Activated naive CD4-positive, alpha-beta T cell treated with anti-CD3 and anti-CD28 coated beads, Interleukin-2, amount 10 ng/mL, durations not matched to agents 7 days and 5 days (primary cell): ENCODE measurements at regions not wholly inside any gene's neighbourhood (a gene's known extent, or its start where the extent isn't known, plus 50 kb on each side); places are given as distances from the start of the nearest gene placed in this dataset.
A peak's percentile ranks its signal among the peaks of the same experiment; 100 is the strongest.

ENCODE experiments used
- CTCF ChIA-PET: fragments of 350-600 bp; sonication (Branson Sonifier 250); formaldehyde crosslinking; loops from one replicate; lab custom pipeline; 2021; ENCODE audit warnings: antibody characterized with exemption; lab: Charles Lee
- DNase-seq: peaks from one replicate; pipeline ENCODE4 v3.0.0-alpha.2; 2020
- H3K27ac Mint-ChIP-seq: one replicate; pipeline ENCODE4 v1.8.0; 2021; ENCODE audit warnings: mild to moderate bottlenecking, moderate library complexity, mixed read lengths
- H3K27me3 Mint-ChIP-seq: one replicate; pipeline ENCODE4 v1.8.0; 2021; ENCODE audit warnings: mild to moderate bottlenecking, mixed read lengths
- H3K36me3 Mint-ChIP-seq: one replicate; pipeline ENCODE4 v1.8.0; 2021; ENCODE audit warnings: mixed read lengths
- H3K4me1 Mint-ChIP-seq: one replicate; pipeline ENCODE4 v1.8.0; 2021; ENCODE audit warnings: mixed read lengths
- H3K4me3 Mint-ChIP-seq: one replicate; pipeline ENCODE4 v1.8.0; 2021; ENCODE audit warnings: mild to moderate bottlenecking, moderate library complexity, mixed read lengths
- H3K9me3 Mint-ChIP-seq: one replicate; pipeline ENCODE4 v1.8.0; 2021; ENCODE audit warnings: mixed read lengths

- no peaks in the 10 kb centered on the region for H3K4me1 Mint-ChIP-seq
- DNase-seq = no peak
- no peaks in the 10 kb centered on the region for H3K36me3 Mint-ChIP-seq
- no peak overlapping the region for H3K4me3 Mint-ChIP-seq
- no peaks in the 10 kb centered on the region for H3K9me3 Mint-ChIP-seq
- CTCF ChIA-PET = no interaction called here
- no peak overlapping the region for H3K27ac Mint-ChIP-seq
- peaks cover 29% of the 10 kb centered on the region for H3K27me3 Mint-ChIP-seq
Observed at GRCh38 chr15:77859491-77860060, 217.9 kb downstream of the TBC1D2B start.

GRCh38 chr15:77858792-77859490 lies 218.6 kb downstream of the TBC1D2B start:
- Mint-ChIP-seq H3K9me3 (no peaks in the 10 kb centered on the region), H3K4me3 (no peak overlapping the region), H3K4me1 (no peaks in the 10 kb centered on the region), H3K36me3 (no peaks in the 10 kb centered on the region), H3K27ac (no peak overlapping the region), H3K27me3 (peaks cover 26% of the 10 kb centered on the region)
- CTCF ChIA-PET = no interaction called here
- DNase-seq = no peak

- Mint-ChIP-seq H3K4me1 (no peaks in the 10 kb centered on the region), H3K4me3 (no peak overlapping the region), H3K27ac (no peak overlapping the region), H3K9me3 (no peaks in the 10 kb centered on the region), H3K27me3 (peaks cover 33% of the 10 kb centered on the region), H3K36me3 (no peaks in the 10 kb centered on the region)
- no peak for DNase-seq
- CTCF ChIA-PET = interaction anchor here (0.7 kb wide), 1 partner anchor 16 kb away, joined by 3 read pairs; no protein-coding TSS in a partner anchor
Observed at GRCh38 chr15:77857419-77857818, 220.1 kb downstream of the TBC1D2B start.

GRCh38 chr15:77856705-77857346 lies 220.7 kb downstream of the TBC1D2B start:
- Mint-ChIP-seq H3K27me3 (peaks cover 38% of the 10 kb centered on the region), H3K27ac (no peak overlapping the region), H3K9me3 (no peaks in the 10 kb centered on the region), H3K4me3 (no peak overlapping the region), H3K36me3 (no peaks in the 10 kb centered on the region), H3K4me1 (no peaks in the 10 kb centered on the region)
- CTCF ChIA-PET = no interaction called here
- DNase-seq = peak; percentile 0

GRCh38 chr15:77855871-77856270 lies 221.6 kb downstream of the TBC1D2B start:
- peaks cover 48% of the 10 kb centered on the region for H3K27me3 Mint-ChIP-seq
- peak; percentile 5 for DNase-seq
- no peaks in the 10 kb centered on the region for H3K9me3 Mint-ChIP-seq
- no peak overlapping the region for H3K27ac Mint-ChIP-seq
- no peaks in the 10 kb centered on the region for H3K36me3 Mint-ChIP-seq
- H3K4me3 Mint-ChIP-seq = no peak overlapping the region
- CTCF ChIA-PET = no interaction called here
- H3K4me1 Mint-ChIP-seq = no peaks in the 10 kb centered on the region

- H3K9me3 Mint-ChIP-seq = peaks cover 3% of the 10 kb centered on the region
- DNase-seq = peak; percentile 11
- peaks cover 54% of the 10 kb centered on the region for H3K27me3 Mint-ChIP-seq
- no peaks in the 10 kb centered on the region for H3K4me1 Mint-ChIP-seq
- no peak overlapping the region for H3K27ac Mint-ChIP-seq
- H3K4me3 Mint-ChIP-seq = no peak overlapping the region
- H3K36me3 Mint-ChIP-seq = no peaks in the 10 kb centered on the region
- CTCF ChIA-PET = interaction anchor here (0.9 kb wide), 1 partner anchor 72 kb away, joined by 3 read pairs; no protein-coding TSS in a partner anchor
Observed at GRCh38 chr15:77854980-77855379, 222.3 kb upstream of the LINGO1 start.

GRCh38 chr15:77853910-77854309 lies 221.2 kb upstream of the LINGO1 start:
- H3K4me1 Mint-ChIP-seq = no peaks in the 10 kb centered on the region
- H3K9me3 Mint-ChIP-seq = peaks cover 4% of the 10 kb centered on the region
- peaks cover 54% of the 10 kb centered on the region for H3K27me3 Mint-ChIP-seq
- peak; percentile 2 for DNase-seq
- CTCF ChIA-PET = no interaction called here
- H3K27ac Mint-ChIP-seq = no peak overlapping the region
- H3K36me3 Mint-ChIP-seq = no peaks in the 10 kb centered on the region
- no peak overlapping the region for H3K4me3 Mint-ChIP-seq

- DNase-seq = peak; percentile 10
- peaks cover 4% of the 10 kb centered on the region for H3K9me3 Mint-ChIP-seq
- no peak overlapping the region for H3K27ac Mint-ChIP-seq
- no peak overlapping the region for H3K4me3 Mint-ChIP-seq
- CTCF ChIA-PET = no interaction called here
- H3K36me3 Mint-ChIP-seq = no peaks in the 10 kb centered on the region
- no peaks in the 10 kb centered on the region for H3K4me1 Mint-ChIP-seq
- peaks cover 61% of the 10 kb centered on the region for H3K27me3 Mint-ChIP-seq
Observed at GRCh38 chr15:77853008-77853328, 220.3 kb upstream of the LINGO1 start.

GRCh38 chr15:77852241-77853007 lies 219.7 kb upstream of the LINGO1 start:
- H3K36me3 Mint-ChIP-seq = no peaks in the 10 kb centered on the region
- CTCF ChIA-PET = no interaction called here
- peak; percentile 11 for DNase-seq
- H3K4me1 Mint-ChIP-seq = no peaks in the 10 kb centered on the region
- peaks cover 4% of the 10 kb centered on the region for H3K9me3 Mint-ChIP-seq
- no peak overlapping the region for H3K27ac Mint-ChIP-seq
- peaks cover 65% of the 10 kb centered on the region for H3K27me3 Mint-ChIP-seq
- H3K4me3 Mint-ChIP-seq = no peak overlapping the region

DNA sequence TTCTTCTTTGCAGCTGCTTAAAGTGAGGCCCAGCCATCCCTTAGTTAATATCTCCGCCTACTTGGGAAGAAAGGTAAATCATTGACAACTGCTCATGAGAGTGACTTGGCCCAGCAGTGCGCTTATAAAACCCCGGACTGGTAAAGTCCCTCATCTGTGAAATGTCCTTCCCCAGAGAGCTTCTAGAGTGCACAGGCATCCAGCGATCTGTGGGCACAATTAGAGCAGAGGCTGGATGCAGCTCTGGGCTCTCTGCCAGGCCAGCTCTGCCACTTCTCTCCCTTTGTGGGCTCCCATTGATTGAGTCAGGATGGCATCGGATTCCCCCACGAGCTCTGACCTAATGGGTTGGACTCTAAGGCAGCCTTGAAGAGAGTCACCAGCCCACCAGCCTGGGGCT lies 219.0 kb upstream of the LINGO1 start:
- Mint-ChIP-seq H3K36me3 (no peaks in the 10 kb centered on the region), H3K4me3 (no peak overlapping the region), H3K9me3 (peaks cover 4% of the 10 kb centered on the region), H3K27me3 (peaks cover 63% of the 10 kb centered on the region), H3K27ac (no peak overlapping the region), H3K4me1 (no peaks in the 10 kb centered on the region)
- peak; percentile 3 for DNase-seq
- CTCF ChIA-PET = interaction anchor here (0.8 kb wide), 1 partner anchor 31 kb away, joined by 3 read pairs; no protein-coding TSS in a partner anchor

GRCh38 chr15:77851086-77851485 lies 218.4 kb upstream of the LINGO1 start:
- CTCF ChIA-PET = interaction anchor here (0.8 kb wide), 1 partner anchor 30 kb away, joined by 3 read pairs; no protein-coding TSS in a partner anchor
- H3K36me3 Mint-ChIP-seq = no peaks in the 10 kb centered on the region
- H3K4me3 Mint-ChIP-seq = no peak overlapping the region
- peaks cover 4% of the 10 kb centered on the region for H3K9me3 Mint-ChIP-seq
- DNase-seq = no peak
- H3K27ac Mint-ChIP-seq = no peak overlapping the region
- peaks cover 63% of the 10 kb centered on the region for H3K27me3 Mint-ChIP-seq
- H3K4me1 Mint-ChIP-seq = no peaks in the 10 kb centered on the region

- Mint-ChIP-seq H3K27me3 (peaks cover 60% of the 10 kb centered on the region), H3K4me3 (no peak overlapping the region), H3K9me3 (peaks cover 4% of the 10 kb centered on the region), H3K36me3 (no peaks in the 10 kb centered on the region), H3K27ac (no peak overlapping the region), H3K4me1 (no peaks in the 10 kb centered on the region)
- CTCF ChIA-PET = no interaction called here
- DNase-seq = no peak
Observed at GRCh38 chr15:77846986-77847385, 214.3 kb upstream of the LINGO1 start.

DNA sequence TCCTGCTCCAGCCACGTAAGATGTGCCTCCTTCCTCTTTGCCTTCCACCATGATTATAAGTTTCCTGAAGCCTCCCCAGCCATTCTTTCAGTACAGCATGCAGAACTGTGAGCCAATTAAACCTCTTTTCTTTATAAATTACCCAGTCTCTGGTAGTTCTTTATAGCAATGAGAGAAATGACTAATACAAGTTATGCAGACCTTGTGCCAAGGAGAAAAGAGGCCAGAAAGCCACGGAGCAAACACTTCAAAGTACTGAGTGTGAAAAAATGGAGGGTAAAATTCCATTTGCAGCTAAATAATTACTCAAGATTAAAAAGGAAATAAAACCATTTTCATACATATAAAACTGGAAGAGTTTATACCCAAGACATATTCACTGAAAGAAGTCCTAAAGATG lies 213.6 kb upstream of the LINGO1 start:
- CTCF ChIA-PET = no interaction called here
- peaks cover 54% of the 10 kb centered on the region for H3K27me3 Mint-ChIP-seq
- no peak overlapping the region for H3K27ac Mint-ChIP-seq
- peaks cover 4% of the 10 kb centered on the region for H3K9me3 Mint-ChIP-seq
- no peak for DNase-seq
- no peak overlapping the region for H3K4me3 Mint-ChIP-seq
- no peaks in the 10 kb centered on the region for H3K36me3 Mint-ChIP-seq
- no peaks in the 10 kb centered on the region for H3K4me1 Mint-ChIP-seq

DNA sequence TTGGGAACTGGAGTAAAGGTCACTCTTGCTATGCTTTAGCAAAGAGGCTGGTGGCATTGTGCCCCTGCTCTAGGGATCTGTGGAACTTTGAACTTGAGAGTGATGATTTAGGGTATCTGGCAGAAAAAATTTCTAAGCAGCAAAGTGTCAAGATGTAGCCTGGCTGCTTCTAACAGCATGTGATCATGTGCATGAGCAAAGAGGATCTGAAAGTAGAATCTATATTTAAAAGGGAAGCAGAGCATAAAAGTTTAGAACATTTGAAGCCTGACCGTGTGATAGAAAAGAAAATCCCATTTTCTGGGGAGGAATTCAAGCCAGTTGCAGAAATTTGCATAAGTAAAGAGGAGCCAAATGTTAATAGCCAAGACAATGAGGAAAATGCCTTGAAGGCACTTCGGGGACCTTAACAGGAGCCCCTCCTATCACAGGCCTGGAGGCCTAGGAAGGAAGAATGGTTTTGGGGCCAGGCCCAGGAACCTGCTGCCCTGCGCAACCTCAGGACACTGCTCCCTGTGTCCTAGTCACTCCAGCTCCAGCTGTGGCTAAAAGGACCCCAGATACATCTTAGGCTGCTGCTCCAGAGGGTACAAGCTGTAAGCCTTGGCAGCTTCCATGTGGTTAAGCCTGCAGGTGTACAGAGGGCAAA lies 212.2 kb upstream of the LINGO1 start:
- H3K4me3 Mint-ChIP-seq = no peak overlapping the region
- H3K36me3 Mint-ChIP-seq = no peaks in the 10 kb centered on the region
- H3K9me3 Mint-ChIP-seq = peaks cover under 1% of the 10 kb centered on the region
- H3K27me3 Mint-ChIP-seq = peaks cover 47% of the 10 kb centered on the region
- H3K4me1 Mint-ChIP-seq = no peaks in the 10 kb centered on the region
- no peak for DNase-seq
- CTCF ChIA-PET = no interaction called here
- no peak overlapping the region for H3K27ac Mint-ChIP-seq
